ENCODE measurements at regions not wholly inside any gene's neighbourhood (a gene's known extent, or its start where the extent isn't known, plus 50 kb on each side); places are given as distances from the start of the nearest gene placed in this dataset.

DNA sequence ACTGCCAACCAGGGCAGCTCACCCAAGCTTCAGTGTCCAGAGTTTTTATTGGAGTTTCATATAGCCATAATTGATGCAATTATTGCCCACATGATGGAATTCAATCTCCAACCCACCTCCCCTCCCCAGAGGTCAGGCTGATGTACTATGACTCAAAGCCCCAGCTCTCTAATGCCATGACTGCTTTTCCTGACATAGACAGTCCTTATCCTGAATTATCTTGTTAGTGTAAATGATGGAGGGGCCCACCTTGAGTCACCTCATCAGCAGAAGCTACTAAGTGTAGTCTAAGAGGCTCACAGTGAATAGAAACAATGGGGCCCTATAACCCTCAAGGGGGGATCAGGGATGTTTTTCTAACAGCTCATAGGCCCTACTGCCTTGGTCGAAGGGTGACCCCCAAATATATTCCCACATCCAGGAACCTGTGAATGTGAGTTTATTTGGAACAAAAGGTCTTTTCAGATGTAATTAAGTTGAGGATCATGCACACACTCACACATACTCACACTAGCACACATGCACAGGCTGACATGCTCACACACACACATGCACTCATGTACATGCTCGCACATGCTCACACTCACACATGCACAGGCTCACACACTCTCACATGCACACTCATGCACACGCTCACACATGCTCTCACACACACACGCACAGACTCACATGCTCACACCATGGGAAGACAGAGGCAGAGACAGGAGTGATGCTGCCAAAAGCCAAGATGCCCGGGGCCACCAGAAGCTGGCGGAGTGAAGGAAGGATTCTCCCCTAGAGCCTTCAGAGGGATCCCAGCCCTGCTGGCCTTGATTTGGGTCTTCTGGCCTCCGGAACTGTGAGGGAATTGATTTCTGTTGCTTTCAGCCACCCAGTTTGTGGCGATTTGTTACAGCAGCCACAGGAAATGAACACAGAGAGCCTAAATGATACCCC is 131.2 kb upstream of the SMAD3 start:
- DNase-seq = no peak

DNA sequence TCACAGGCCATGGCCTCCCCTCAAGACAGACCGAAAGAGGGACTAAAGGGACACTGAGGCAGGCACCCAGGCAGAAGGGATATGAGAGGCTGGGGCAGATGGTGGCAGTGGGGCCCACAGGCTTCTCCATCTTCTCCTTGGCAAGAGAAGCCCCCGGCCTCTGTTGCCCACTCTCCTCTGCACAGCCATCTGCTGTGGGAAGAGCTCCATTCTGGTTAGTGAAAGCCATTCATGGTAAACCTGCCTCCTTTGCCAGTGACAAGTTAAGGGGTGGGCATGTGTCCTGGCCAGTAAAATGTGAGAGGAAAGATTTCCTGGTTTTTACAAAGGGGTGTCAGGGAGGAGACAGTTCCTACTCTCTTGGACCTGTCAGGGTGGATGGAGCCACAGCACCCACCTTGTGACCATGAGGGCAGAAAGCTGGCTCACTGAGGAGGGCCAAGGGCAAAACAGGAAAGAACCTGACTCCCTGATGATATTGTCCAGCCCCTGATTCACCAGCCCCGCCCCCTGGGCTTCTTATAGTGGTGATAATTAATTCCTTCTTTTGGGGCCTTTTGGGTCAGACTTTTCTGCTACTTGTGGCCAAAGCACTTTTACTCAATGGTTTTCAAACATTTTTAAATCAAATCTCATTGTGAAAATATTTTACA is 130.4 kb upstream of the SMAD3 start:
- no peak for DNase-seq

DNA sequence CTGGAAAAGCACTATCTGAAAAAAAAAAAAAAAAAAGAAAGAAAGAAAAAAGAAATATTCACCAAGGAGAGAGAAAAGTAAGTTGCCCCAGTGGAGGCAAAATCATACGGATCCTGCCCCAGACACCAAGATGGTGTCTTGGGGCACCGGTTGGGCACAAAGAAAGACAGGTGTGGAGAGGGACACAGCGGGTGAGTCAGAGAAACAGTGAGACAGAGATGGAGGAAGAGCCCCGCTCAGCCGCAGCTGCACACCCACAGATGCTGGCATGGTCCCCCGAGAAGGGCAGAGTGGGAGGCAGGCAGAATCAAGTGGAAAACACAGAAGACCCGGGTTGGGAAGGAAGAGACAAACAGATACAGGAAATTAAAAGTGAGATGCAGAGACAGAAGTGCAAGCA is 129.7 kb upstream of the SMAD3 start:
- no peak for DNase-seq

DNA sequence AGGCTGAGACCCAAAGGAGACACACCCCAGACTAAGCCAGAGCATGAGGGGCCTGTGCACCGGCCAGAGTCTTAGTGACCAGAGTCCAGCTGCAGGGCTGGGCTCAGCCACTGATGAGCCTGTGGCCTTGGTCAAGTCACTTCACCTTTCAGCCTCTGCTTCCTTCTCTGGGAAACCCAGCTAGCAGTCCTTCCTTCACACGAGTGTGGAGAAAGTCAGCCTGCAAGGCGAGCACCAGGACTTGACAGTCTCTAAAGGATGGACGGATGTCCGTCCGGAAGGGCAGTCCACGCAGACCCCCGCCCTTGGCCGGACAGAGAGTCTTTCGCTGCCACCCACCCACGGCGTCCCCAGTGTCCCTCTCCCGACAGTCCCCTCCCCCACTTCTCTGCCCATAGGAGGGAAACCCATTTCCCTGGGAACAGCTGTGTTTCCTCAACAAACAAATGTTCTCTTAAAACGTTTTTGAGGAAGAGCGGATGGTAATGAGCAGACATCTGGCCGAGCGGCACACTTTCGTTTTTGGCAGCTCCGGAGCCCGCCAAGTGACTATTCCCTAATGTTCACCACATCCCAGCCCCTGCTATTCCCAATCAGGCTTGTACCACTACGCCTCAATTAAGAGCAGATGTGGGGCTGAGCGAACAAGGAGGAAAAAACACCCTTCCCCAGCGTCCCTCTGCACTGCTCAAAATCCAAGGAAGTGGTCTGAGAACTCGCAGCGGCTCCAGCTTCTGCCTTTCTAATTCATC is 129.1 kb upstream of the SMAD3 start:
- no peak for DNase-seq

DNA sequence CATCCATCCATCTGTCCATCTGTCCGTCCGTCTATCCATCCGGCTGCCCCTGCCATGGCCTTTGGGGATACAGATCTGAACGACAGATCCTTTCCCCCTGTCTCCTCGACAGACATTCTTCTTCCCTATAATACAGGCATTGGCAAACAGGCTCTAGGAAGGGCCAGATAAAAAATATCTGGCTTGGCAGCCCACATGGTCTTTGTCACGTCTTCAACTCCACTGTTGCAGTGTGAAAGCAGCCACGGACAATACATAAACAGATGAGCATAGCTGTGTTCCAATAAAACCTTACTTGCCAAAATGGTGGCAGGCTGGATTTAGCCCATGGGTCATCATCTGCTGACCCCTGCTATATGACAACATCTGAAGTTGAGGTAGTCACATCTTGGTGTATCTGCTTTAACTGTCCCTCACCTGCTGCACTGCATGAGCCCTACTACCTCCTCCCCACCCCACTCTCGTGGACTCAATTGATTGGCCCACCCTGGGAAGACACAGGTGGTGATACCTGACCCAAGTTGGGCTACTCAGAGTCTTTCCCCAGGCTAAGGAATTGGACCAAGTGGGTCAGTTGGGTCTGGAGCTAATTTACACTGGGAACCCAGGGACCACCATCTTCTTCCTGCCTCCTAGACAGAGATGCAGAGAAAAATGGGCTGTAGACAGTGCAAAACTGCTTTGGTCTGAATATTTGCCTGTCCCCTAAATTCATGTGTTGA is 128.4 kb upstream of the SMAD3 start:
- DNase-seq = no peak

DNA sequence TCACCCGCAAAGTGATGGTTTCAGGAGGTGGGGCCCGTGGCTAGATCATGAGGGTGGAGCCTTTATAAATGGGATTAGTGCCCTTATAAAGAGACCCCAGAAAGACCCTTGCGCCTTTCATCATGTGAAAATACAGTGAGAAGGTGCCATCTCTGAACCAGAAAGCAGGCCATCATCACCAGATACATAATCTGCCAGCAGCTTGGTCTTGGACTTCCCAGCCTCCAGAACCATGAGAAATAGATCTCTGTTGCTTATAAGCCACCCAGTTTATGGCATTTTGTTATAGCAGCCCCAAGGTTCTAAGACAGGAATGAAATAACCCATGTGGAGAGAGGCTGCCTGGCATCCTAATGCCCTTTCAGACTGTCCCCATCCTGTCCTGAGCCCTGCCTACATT is 127.8 kb upstream of the SMAD3 start:
- no peak for DNase-seq

DNA sequence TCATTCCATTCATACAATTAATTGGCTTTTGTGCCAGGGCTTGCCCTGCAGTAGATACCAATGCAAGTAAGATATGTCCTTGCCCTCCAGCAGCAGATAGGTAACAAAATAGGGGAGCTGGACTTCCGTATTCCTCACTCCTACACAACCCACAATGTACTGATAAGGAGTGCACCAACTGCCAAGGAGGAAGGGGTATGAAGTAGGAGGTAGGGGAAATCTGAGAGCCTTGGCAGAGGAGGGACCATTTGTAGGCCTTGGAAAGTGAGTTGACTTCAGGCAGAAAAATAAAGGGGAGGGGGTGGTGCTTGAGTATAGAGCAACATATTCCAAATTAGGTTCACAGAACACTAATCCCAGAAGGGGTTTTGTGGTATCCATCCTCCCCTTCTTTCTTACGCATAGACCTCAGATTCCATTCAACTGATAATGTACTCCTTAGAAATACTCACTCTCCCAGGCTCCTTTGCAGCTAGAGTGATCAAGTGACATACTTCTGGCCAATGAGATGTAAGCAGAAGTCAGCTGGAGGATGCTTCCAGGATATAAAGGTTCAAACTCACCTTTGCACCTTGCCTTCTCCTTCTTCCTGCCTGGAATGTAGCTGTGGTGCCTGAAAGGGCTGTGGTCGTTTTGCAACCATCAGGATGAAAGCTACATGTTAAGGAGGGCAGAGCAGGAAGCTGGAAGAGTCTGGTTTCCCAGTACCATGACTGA is 127.1 kb upstream of the SMAD3 start:
- DNase-seq = no peak

DNA sequence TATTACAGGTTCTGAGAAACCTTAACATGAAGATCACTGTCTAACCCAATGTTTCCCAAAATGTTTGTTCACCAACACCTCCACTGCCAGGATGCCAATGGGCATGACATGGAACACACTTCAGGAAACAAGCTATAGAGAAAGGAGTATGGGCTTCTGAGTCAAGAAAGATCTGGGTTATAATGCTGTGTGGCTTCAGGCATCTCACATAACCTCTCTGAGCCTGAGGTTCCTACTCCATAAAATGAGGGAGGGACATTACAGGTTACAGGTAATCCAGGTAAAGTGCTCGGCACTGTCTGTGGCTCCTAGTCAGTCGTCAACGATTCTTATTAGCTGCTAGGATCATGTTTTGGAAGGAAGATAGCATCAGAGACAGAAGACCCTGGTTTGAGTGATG is 126.4 kb upstream of the SMAD3 start:
- DNase-seq = no peak

DNA sequence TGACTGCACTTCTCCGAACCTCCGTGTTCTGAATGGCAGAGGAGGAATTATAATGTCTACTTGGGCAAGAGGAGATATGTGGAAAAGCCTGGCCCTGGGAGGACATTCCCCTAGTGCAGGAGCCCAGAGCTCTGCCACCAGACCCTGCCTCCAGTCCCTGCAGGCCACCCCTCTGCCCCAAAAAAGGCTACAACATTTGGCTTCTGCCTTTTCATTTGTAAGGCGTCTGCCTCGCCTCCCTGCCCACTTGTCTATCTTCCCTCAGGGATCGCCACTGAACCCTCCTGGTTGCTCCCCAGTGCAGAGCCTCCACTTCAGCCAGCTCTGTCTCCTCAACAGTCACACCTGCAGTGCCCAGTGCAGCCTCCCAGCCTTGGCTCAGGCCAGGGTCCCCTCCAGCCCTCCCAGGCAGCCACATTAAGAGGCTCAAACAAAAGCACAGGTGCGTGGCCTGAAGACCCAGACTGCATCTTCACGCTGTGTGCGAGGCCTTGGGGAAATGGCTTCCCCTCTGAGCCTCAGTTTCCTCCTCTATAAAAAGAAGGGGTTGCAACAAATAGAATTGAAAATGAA is 125.9 kb upstream of the SMAD3 start:
- DNase-seq = no peak

DNA sequence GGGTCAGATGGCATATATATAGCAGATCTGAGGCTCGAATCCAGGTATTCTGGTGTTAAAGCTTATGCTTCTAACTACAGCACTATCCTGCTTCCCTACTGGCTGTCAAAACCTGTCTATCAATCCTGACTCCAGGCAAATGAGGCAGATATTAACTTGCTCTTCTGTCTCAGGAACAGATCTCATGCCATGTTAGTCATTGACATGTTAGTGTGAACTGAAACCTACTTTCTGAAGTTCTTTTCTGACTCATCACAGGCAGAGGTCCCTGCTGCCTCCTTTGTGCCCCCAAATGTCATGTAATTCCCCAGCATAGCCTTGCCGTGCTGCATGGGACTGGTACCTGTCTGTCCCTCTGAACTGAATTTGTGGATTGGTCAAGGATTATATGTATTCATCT is 125.0 kb upstream of the SMAD3 start:
- no peak for DNase-seq

DNA sequence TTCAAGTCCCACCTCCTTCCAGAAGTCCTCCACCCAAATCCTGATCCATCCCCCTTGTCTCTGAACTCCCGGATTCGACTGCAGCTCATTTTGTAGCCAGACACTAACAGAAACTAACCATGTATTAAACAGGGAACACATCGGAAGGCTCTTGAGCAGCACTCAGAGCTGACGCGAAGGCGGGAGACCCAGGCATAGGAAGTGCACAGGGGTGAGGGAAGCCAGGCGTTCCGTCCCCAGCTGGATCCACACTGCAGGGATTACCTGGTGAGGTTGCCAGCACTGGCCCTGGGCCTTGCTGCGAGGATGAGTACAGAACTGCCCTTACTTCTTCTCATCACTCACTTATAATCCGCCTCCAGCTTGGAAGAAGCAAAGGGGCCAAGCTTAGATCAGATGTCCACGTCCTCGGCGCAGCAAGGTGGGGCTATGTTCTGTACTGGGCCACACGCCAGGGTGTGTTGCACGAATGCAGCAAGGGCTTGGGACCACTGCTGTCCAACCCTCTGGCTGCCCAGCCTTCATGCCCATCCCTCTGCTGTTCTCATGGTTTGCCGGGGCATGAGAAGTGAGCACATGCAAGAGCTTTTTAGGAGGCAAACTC is 124.2 kb upstream of the SMAD3 start:
- no peak for DNase-seq

DNA sequence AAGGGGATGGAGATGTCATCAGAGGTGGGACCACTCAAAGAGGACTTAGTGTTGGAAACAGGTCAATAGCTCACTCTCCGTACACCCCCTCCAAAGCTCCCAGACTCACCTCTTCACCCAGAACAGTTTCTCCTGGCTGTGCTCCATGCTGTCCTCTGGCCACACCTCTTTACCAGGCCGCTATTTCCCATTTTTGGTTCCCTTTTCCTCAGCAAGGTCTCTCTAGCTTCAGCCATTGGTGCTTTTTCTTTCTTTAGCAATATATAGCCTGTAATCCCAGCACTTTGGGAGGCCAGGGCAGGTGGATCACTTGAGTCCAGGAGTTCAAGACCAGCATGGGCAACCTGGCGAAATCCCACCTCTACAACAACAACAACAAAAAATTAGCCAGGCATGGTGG is 123.6 kb upstream of the SMAD3 start:
- no peak for DNase-seq

DNA sequence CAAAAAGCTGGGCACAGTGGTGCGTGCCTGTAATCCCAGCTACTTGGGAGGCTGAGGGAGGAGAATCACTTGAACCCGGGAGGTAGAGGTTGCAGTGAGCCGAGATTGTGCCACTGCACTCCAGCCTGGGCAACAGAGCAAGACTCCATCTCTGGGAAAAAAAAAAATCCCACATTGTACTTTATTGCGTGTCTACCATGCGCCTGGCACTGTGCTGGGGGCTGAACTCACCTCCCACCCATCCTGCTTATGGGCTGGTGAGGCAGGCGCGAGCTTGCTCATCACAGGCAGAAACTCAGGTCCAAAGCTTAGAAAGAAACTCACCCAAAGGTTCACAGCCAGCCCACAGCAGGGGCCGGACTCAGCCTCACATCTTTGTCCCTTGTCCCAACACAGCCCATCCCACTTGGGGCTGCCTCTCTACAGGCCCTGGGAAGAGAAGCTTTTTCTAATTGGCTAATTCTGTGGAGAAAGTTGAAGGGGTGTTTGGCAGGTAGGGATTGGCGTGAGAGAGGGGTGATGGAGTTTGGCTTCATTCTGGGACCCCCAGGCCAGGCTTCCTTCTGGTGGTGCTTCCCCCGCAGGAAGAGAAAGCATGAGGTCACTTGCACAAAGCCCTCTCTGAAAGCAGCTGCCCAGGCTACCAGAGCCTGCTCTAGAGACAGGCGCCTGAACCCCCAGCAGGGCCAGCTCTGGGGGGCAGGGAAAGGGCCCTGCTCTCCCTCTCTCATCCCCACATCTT is 122.6 kb upstream of the SMAD3 start:
- no peak for DNase-seq

DNA sequence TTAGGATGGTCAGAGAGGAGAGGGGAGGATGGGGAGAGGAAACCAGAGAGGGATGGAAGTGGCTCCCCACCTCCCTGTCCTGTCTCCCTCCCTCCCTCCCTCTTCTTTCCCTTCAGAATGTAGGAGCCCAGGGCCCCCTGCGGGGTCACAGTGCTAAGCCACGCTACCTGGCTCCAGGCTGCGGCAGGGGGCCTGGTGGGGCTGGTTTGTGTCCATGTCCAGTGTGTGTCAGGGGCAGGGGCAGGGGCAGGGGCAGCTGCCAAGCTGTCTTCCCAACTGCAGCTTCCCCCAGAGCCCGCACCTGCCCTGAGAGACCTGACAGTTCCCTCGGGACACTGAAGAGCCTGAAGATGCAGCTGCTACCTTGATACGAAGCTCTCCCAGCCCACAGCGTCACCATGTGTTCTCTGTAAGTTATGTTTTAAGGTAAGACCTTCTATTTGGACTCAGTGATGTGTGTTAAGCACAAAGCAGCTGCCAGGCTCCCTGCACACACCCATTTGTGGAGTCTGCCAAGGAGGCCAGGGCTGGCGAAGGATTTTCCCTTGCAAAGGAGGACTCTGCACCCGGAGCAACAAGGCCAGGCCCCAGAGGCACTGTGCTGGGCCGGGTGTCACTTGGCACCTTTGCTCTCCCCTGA is 121.8 kb upstream of the SMAD3 start:
- DNase-seq = peak; percentile 73

DNA sequence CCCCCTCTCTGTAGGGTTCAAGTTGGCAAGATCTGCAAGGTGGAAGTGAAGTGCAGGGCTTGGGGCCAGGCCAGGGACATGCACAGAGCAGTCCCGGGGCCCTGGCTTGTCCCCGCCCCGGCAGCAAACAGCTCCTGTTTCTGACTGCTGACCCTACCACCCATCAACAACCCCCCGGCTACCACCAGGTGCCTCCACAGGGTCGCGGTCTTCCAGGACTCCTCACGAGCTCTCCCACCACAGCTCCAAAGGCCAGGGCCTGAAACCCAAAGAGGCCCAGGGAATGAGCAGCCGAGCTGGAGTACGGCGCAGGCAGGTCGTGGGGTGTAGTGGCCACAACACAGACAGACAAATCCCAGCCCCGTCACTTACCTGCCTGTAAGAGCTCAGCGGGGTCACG is 121.3 kb upstream of the SMAD3 start:
- DNase-seq = no peak

DNA sequence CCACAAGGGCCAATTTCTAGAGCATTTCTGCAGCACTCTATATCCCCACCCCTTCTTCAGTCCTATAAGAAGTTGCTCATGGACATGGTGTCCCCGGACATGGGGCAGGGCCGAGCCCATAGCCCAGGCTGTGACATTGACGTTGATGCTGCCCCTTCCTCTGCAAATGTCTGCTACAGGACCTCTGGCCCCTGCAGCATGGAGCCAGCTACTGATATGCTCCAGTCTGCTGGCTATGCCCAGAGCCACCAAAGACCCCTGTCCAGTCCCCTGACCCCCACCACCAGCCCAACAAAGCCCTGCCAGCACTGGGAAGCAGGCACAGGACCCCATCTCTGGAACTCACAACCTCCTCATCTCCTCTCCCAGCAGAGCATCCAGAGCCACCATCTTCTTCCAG is 120.1 kb upstream of the SMAD3 start:
- no peak for DNase-seq

DNA sequence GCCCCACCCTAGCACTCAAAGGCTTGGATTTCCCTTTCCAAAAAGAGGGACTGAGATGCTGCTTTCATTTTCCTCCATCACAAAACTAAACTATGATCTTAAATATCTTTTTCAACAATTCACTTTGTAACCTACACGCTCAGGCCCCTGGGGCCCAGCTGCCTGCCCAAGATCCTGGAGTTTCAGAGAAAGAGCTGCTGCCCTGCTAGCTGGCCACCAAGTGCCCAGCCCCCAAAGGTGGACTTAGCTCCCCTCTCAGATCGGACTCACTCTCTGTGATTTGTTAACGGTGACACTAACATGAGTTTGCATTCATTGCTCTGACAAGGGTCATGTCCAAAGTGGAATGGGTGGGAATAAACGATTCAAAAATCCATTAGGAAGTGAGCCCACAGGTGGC is 119.6 kb upstream of the SMAD3 start:
- DNase-seq = no peak

DNA sequence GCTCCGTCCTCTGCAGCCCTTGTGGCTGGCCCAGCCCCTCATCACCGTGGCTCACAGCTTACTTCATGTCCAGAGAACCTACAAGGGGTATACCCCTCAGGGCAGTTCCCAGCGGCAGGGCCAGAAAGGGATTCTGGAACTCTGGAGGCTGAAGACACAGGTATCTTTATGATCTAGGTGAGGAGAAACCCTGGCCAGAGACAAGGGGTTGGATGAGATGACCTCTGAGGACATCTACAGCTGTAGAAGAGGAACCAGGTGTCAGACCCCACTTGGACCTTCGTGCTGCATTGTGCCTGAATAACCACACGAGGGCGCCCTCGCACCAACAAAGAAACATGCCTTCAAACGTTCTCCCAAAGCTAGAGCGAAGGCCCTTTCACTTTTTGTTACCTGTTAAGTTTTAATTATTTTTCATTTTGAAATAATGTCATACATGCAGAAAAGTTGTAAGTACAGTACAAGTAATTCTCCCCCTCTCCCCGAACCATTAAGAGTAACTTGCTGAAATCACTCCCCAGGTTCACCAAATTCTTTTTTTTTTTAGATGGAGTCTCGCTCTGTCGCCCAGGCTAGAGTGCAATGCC is 118.7 kb upstream of the SMAD3 start:
- DNase-seq = peak; percentile 47

DNA sequence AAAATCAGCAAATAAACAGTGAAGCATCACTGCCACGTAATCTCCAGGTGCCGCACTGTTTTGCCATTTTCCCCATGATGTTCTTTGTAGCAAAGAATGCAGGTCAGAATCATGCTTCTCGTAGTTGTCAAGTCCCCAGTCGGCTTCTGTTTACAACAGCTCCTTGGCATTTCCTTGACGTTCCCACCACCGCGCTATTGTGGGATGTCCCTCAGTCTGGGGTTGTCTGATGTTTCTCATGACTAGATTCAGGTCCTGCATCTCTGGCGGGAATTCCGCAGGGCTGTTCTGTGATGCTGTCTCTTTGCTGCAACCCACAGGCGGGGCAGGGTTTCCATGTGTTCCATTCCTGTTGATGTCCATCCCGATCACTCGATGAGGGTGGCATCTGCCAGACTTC is 117.9 kb upstream of the SMAD3 start:
- DNase-seq = no peak

DNA sequence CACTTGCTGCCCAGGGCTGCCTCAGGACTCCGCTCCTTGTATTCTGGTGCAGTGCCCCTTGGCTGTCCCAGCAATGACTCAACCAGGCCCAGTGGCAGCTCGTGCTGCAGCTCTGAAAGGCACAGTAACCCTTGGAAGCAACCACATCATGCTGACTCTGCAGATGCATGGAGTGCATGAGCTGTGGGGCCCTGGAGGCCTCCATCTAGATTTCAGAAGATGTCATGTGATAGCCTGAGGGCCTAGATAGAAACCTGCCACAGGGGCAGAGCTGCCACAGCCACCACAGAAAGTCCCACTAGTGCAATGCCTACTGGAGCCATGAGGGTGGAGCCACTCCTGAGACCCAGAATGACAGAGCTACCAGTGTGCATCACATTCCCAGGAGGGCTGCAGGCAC is 117.1 kb upstream of the SMAD3 start:
- DNase-seq = no peak
